GM19468 (cell line): ENCODE measurements at regions not wholly inside any gene's neighbourhood (a gene's known extent, or its start where the extent isn't known, plus 50 kb on each side); places are given as distances from the start of the nearest gene placed in this dataset.

ENCODE experiments used
- ATAC-seq: cut with Tn5 transposase; IDR thresholded peaks from one replicate; pipeline ENCODE4 v1.9.1; 2021; ENCODE audit warnings: mild to moderate bottlenecking, moderate library complexity, moderate number of reproducible peaks; ENCODE audit not compliant: unreplicated experiment; ENCODE audit errors: extremely low read depth

DNA sequence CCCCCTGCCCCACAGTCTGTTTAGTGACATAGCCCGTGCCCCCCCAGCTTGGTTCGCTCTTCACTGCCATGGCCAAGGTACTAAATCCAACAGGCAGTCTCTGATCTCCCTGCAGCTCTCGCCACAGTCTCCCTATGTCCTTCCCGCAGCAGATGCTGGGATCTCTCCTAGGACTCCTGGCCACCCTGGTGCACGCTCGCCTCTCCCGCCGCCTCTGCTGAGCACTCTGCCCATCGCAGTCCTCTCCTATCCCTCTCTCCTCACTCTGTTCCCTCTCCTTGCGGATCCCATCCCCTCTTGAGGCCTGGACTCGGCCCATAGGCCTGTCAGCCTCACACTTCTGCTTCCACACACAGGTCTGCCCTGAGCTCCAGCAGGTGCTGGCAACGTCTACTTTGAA is 204.8 kb upstream of the TCERG1L start:
- ATAC-seq: no peak

DNA sequence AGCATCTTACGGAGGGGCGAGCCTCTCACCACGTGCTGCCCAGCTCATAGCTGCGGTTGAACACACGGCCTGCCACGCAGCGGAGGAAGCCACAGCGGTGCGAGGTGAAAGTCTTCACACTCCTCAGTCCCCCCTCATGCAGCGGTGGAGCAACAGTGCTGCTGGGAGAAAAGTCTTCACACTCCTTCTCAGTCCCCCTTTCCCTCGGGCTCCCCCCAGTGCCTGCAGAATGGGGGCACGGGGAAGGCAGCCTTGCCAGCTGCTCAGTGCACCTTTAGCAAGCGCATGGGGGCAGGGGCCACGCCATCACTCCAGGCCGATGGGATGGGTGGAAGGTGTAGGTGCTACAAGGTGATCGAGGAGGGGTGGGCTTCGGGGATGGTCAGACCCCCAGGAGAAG is 206.3 kb upstream of the TCERG1L start:
- ATAC-seq: no peak

- ATAC-seq: no peak
Measured at GRCh38 chr10:131519723-131520605, 208.4 kb upstream of the TCERG1L start.

DNA sequence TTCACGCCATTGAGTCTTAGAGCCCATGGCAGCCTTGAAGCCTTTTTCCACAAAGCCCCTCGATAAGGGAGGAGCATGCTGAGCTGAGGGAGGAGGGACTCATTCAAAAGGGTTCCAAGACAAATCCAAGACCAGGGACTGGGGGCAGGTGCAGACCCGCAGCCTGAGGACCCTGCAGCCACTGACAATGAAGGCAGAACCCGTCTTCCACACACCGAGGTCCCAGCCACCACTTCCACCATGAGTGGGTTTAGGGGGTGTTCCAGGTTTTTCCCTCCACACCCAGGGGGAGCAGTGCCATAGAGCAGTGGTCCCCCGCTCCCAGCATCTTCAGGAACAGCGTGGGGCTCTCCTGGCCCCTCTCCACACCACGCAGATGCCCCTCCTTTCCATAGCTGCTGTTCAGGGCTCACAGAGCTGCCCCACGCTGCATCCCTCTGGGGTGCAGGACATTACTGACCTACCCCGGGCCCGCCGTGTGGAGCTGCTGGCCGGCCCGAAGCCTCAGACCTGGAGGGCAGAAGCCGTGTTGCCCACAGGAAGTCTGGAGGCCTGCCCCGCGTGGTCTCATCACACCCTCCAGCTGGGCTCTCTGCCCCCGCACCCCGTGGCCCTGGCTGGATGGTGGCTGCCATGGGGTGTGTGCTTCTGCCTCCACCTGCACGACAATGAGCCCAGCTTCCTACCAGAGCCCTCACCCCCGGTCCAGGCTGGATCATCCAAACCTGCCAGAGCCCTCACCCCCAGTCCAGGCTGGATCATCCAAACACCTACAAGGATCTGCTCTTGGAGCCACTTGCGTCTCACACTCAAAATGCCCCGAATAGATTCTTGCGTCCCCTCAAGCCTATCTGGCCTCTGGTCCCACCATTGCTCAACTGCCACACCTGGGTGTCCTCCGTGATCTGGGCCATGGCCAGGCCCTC is 220.0 kb upstream of the TCERG1L start:
- ATAC-seq: no peak

- ATAC-seq: no peak
Measured at GRCh38 chr10:131532291-131532690, 220.8 kb upstream of the TCERG1L start.

- no peak for ATAC-seq
Measured at GRCh38 chr10:131532745-131533341, 221.3 kb upstream of the TCERG1L start.

DNA sequence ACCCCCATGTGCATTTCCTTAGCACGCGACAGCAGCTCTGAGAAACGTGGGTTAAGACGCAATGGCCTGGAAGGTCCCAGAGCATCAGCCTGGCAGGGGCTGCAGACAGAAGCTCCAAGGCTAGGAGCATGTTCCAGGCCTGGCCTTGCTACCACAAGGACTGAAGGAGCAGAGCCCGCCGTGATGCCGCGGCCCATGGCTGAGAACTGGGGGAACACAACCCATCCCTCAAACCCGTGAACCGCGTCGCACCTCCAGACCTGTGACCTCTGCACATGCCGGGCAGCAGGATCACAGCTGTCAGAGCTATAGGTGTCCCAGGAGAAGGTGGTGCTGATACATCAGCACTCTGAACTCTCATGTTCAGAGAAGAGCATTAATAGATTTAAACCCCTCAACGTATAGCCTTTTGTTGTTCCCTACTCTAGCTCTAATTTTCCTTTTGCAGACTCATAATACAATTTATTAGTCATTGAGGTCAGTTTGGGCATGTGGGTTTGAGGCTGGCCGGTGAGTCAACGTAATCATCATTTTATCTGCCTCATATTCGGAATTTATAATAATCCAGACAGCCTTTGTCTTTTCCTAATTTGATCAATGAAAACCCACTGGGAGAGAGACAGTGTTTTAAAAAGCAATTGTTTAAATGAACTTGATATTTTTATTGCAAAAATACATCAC is 222.5 kb upstream of the TCERG1L start:
- no peak for ATAC-seq

GRCh38 chr10:131534836-131535235 is 223.3 kb upstream of the TCERG1L start:
- no peak for ATAC-seq

- ATAC-seq: no peak
Measured at GRCh38 chr10:131536676-131537075, 225.2 kb upstream of the TCERG1L start.

- no peak for ATAC-seq
Measured at GRCh38 chr10:131537281-131537680, 225.8 kb upstream of the TCERG1L start.

- ATAC-seq: no peak
Measured at GRCh38 chr10:131544495-131544894, 233.0 kb upstream of the TCERG1L start.

DNA sequence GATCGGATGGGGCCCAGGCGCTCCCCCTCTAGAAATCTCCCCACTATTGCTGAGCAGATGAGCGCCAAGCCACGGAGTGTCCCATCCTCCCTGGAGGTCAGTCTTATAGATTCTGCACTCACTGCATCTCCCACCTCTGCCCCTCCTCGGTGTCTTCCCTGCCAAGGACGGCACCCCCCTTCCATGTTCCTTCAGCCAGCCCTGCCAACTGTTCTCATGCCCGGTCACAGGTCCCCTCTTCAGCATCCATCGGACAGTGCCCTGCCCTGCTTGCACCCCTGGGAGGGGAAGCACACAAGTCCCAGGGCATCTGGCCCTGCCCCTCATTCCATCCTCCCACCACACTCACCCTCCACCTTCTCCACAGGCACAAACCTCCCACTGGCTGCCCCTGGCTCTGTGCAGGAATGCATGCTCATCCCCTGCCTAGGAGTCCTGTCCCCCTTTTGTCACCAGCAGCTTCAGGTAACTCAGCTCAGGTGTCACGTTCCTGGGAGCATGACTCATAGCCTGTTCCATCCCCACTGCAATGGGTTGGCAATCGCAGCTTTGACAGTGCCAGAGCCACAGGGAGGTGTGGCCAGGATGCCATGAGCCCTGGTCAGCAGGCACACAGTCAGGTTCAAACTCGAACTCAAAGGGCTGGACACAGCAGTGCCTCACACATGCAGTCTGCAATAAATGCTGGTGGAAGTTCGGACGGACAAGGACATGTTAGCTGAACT is 234.7 kb upstream of the TCERG1L start:
- no peak for ATAC-seq

DNA sequence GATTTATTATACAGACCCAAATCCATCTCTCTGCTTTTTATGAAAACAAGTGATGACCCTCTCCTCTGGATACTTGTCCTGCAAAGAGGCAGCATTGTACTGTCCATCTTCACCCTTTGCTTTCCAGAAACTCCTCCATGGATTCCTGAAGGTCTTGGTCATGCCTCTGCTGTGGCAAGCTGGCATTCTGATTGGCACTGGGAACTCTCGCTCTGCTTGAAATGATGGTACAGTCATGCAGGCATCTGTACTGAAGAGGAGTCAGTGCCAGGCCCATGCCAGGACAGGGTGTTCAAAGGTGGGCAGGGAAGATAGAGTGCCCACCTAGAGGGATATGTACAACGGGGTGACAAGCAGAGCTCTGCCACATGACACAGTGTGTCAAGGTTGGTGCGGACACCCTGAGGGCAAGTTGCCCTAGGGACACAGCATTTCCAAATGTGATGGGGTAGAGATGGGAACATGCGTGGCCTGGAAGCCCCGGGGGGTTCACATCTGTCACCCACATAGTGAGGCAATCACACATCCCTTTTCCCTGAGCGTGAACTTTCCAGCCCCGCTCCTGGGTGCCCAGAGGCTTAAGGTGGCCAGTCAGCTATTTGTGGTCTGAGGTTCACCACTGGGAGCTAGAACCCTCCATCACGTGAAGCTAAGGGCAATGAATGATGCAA is 235.7 kb upstream of the TCERG1L start:
- ATAC-seq: no peak

GRCh38 chr10:131548176-131548575 is 236.7 kb upstream of the TCERG1L start:
- ATAC-seq: no peak

GRCh38 chr10:131549116-131549515 is 237.6 kb upstream of the TCERG1L start:
- no peak for ATAC-seq

GRCh38 chr10:131553121-131553520 is 241.6 kb upstream of the TCERG1L start:
- no peak for ATAC-seq

DNA sequence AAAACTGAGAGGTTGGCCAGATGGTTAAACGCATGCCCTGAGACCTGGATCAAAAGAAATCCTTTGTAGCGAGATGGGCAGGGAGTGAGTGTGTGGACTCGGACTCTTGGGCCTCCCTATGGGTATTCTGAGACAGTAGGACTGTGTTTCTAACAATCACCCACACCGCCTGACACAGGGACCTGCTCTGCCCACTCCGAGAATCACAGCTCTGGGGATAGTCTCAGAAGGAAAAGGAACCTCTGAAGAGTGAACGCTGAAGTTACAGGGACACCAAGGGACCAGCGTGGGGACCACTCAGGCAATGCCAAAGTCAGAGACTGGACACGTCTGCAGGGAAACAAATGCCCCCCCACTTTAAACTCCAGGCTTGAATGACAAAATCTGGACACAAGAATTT is 242.1 kb upstream of the TCERG1L start:
- ATAC-seq: no peak

DNA sequence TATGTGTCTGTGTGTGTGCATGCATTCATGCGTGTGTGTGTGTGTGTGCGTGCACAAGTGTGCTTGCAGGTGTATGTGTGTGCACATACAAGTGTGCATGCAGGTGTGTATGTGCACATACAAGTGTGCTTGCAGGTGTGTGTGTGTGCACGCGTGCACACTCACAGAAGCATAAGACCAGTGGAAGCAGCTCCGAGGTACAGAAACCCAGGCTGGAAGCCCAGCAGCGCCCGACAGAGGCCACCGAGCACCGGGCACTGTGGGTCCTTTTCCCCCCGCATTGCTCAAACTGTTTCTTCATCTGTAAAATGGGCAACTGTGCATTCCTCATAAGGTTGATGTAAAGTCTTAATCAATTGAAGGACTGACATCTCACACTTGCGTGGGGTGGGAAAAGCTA is 243.3 kb upstream of the TCERG1L start:
- ATAC-seq: no peak

DNA sequence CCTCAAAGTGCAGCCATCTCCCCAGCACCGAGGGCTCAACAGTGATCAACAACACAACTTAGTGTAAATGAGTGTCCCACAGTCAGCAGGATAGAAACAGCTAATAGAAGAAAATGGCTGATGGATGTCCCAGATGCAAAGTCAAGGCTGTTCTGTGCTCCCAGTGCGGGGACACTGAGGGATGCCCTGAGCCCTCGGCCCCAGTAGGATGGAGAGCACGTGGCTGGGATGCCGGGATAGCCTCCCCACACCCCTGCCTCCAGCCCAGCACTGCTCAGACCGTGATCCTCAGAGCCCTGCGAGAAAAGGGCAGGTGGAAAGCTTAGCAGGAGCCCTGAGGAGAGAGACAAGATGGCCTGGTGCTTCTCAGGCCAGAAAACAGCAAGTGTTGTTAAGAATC is 243.9 kb upstream of the TCERG1L start:
- ATAC-seq: no peak
